ENCODE measurements at regions not wholly inside any gene's neighbourhood (a gene's known extent, or its start where the extent isn't known, plus 50 kb on each side); places are given as distances from the start of the nearest gene placed in this dataset.
A peak's percentile ranks its signal among the peaks of the same experiment; 100 is the strongest.
"Not testable (repeated sequence)": the region's sequence is repeated elsewhere in the genome, so short reads cannot be mapped to it uniquely, and the experiment has no call there.

DNA sequence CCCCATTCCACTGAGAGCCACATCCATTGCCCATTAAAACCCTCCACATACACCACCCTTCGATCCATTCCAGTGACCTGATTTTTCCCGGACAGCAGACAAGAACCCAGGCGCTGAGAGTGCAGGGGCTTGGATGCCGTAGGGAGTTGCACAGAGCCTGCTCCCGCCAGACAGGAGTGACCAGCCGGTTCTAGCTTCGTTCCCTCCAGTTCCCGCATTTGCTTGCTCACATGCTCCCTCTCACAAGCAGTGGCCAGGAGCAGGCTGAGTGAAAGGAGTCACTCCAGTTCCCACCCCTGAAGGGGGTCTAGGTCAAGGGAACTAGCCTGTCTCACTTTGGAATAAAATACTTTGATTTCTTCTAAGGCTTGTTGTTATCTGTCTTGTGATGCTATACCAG is 119.5 kb downstream of the SKIDA1 start:
- DNase-seq, result no peak

DNA sequence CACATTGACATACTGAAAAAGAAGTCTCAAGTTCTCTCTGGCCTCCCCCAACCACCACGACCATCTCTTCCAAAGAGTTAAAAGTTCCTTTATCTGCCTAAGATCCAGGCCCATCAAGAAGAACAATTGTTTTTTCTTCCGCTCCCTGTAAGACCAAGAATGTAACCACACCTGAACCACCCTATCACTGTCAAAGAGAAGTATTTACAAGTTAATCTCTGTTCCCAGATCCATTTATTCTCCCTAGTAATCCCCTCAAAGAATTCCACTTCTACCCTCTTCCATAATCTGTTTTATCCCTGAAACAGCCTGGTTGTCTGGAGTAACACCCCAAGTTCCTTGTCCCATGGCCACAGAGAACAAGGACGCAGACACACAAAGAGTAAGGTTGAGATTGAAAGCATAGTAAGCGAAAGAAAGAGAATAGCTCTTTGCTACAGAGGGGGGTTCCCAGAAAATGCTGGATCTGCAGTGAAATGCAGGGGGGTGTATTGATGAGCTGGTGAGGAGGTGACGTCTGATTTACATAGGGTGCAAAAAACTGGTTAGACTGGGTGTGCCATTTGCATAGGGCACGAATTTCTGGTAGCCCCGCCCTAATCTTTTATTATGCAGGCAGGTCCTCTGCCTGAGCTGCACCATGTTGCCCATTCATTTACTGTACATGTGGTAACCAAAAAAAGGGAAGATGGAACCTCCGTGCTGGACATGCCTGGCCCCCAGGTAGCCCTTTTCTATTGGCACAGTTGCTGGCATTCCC is 122.0 kb downstream of the SKIDA1 start:
- no peak for DNase-seq

DNA sequence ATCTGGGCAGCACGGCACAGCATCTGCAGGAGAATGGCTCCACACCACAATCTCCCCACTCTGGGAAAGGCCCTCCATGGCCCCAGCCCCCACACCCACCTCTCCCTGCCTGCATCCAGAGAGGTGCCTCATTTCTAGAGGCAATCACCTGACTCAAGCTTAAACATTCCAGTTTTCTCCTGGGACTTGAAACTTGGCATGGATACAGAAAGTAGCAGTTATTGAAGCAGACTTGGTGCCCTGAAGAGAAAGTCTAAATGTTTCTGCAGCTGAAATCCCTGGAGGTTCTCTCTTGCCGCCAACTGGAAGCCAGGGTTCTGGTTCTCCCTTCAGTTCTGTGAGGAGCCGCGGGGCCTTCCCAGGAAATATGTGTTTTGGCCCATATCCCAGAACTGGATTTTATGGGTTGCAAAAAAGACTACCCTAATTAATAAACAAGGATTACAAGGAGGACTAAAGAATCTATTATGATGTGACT is 122.8 kb downstream of the SKIDA1 start:
- DNase-seq, result peak; percentile 39

DNA sequence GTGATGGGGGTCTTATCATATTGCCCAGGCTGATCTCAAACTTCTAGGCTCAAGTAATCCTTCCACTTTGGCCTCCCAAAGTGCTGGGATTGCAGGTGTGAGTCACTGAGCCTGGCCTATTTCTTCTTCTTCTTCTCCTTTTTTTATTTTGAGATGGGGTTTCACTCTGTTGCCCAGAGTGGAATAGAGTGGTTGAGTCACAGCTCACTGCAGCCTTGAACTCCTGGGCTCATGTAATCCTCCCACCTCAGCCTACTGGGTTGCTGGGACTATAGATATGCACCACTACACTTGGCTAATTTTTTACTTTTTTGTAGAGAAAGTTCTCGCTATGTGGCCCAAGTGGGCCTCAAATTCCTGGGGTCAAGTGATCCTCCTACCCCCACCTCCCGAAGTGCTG is 124.3 kb downstream of the SKIDA1 start:
- peak; percentile 90 for DNase-seq

DNA sequence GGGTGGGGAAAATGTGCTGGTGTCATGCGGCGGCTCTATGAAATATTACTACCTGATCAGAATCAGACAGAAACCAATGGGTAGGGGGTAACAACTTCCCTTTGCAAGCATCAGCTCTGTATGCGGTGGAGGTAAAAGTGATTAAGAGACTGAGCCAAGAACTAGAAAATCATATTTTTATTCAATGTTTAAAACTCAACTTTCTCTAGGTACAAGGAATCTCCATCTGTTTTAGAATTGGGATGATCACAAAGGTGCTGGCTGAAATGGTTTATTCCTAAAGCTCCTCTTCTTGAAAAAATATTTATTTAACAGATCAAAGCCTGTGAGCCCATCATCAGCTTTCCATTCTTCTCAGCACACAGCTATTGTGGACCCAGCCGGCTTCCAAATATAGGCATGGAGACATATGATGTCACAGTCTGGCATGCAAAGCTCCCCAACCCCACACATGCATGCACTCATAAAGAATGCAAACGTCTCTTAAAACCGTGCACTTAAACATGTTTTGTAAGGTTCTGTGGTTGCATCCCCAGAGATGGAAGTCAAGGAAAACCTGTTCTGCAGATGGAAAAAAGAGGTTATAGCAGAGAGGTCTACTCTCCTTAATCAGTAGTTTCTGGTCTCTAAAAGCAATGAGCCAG is 126.0 kb downstream of the SKIDA1 start:
- DNase-seq, result peak; percentile 88

DNA sequence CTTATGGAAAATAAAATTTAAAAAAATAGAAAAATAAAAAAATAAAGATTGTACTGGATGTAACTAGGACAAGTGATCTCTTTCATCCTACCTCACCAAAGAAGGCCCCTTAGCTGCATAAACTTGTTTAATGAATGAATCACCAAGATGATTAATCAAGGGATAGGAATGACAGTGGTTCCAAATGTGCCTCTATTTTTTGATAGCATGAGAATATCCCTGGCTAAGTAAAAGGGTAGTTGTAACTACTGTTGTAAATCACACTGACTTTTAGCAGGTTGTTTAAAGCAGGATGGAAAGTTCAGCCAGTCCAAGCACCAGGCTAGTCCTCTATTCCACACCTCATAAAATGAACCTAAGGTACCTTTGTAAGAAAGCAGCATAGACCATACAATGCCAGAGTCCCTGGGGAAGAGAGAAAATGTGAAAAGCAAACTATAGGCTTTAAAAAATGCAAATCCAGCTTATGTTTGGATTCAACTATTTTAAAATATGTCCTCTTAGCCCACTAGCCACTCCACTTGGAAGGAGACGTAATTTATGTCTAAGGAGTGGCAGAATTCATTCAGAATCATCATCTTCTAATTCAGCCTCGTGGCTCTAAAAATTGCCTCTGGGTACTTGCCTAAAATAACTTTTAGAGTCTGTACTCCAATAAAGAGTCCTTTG is 126.8 kb downstream of the SKIDA1 start:
- peak; percentile 73 for DNase-seq

DNA sequence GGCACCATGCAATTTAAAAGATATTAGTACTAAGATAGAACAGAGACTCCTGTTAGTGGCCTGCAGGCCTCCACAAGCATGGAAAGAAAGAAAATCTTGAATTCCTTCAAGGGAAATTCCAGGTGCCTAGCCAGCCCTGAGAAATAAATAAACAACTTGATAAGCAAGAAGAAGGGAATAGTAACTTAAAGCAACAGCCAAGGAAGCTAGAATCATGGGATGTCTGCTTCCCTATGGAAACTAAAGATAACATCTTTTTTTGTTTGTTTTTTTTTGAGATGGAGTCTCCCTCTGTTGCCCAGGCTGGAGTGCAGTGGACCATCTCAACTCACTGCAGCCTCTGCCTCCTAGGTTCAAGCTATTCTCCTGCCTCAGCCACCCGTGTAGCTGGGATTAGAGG is 128.6 kb downstream of the SKIDA1 start:
- peak; percentile 94 for DNase-seq

DNA sequence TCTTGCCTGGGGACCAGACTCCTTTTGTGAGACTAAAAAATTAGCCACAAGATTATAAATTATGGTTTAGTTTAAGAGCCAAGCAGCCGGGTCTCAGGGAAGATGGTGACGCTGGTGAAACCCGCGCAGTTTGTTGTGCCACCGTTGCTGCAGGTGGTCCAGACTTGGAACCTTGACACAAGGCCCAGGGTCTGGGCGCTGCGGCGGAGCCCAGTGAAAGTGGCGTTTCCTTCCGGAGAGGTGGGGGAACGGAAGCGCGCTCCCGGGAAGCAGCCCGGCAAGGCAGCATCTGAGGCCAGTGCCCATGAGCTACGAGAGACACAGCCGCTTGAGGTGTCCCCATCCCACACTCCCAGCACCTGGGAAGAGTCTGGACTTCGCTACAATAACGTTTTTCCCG is 131.6 kb downstream of the SKIDA1 start:
- no peak for DNase-seq

DNA sequence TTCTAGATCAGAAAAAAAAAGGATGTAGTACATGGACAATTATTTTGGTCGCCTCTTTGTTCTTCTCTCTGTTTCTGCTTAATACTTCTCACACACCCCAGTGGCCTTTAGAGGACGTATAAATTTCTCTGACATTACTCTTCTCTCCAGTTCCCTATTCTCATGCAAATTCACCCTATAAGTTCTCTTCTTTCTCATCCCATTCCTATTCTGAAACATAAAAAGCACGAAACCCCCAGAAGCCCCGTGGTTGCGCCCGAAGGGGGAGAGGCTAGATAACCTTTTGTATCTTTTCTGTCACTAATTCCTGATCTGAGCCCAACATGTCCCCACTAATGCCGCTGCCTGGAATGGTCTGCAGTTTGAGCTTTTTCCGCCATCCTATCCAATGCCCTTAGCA is 136.9 kb downstream of the SKIDA1 start:
- no peak for DNase-seq

DNA sequence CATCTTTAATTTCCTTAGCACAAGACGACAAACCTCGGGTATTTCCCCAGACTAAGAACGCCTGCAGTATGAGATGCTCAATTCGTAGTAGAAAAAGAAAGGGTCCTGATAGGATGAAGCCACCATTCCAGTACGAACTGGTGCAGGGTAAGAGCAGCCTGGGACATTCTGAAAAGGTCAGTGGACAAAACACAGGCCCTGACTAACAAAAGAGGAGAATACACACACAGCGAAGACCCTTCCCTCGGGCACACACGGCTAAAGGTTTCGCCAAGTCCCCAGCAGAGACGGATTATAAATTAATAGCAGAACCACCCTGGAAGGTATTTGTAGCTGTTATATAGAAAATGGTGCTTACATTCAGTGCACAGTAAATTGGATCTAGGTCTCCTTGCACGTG is 137.6 kb downstream of the SKIDA1 start:
- no peak for DNase-seq

DNA sequence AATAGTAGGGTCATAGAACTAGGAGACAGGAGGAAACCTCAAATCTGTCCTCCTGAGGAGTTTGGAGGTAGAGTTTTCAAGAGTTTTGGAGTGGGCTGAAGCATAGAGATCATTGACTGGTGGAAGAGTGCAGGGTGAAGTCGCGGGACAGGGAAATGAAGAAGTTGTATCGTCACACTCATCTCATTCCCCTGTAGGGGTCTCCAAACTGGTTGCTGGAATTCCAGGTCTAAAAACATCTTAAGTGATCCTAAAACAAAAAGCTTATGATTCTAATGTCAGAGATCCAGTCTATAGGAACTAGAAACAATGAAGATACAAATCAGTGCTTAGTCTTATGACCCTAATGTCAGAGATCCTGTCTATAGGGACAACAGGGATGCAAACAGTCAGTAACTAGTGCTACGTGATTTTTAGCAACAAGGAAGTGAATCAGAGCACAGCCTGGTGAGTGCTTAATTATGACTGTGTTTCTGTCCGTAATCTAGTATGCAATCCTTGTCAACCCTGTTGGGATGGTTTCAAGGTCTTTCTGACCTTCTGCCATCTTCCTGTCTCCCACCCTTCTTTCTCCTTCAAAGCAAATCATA is 139.4 kb downstream of the SKIDA1 start:
- no peak for DNase-seq

DNA sequence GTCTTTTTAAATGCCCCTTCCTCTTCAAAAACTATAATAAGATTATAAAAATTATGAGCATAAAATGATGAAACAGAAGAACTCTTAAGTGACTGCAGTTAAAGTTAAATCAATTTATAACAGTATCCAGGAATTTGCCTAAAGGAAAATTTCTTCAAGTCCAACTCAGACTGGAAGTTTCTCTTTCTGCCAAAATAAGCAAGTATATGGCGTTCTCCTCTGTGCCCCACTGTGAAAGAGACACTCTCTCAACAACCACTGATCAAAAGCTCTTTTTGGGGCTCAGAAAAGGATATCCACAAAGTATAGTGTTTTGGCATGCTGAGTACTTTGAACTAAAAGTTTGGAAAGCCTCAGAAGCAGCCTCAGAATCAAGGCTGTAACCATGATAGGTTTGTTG is 139.9 kb downstream of the SKIDA1 start:
- DNase-seq, result no peak

DNA sequence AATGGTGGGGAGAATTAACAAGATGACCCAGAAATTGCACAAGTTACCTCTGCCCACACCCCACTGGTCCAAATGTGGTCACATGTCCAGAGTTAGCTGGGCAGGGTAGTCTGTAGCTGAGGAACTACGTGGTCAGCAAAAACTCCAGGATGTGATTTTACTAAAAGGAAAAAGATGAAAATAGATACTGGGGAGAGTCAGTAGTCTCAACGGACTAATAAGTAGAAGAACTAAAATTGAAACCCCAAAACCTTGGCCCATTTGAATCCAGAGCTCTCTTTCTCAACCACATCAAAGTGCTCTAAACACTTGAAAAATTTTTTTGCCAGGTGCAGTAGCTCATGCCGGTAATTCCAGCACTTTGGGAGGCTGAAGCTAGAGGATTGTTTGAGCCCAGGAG is 146.3 kb downstream of the SKIDA1 start:
- no peak for DNase-seq

DNA sequence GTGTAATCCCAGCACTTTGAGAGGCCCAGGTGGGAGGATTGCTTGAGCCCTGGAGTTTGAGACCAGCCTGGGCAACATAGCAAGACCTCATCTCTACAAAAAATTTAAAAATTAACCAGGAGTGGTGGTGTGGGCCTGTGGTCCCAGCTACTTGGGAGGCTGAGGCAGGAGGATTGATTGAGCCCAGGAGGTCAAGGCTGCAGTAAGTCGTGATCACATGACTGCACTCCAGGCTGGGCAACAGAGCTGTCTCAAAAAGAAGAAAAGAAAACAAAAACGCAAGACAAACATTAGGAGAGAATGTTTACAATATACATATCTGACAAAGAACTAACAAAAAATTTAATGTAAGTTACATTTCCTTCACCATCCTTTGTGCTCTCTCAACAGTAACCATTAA is 150.2 kb downstream of the SKIDA1 start:
- not testable (repeated sequence) for DNase-seq

DNA sequence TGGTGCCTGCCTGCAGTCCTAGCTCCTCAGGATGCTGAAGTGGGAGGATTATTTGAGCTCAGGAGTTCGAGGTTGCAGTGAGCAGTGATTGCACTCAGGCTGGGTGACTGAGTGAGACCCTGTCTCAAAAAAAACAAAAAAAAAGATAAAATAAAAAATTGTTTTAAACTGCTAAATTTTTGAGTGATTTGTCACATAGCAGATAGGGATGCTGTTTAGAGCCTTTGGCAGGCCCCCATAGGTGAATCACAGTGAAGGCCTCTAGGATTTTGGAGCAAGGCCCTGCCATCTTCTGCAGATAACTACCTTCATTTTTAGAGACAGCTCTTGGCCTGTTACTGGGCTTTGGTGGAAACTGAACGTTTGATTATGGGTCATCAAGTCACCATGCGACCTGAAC is 151.6 kb downstream of the SKIDA1 start:
- DNase-seq, result not testable (repeated sequence)

DNA sequence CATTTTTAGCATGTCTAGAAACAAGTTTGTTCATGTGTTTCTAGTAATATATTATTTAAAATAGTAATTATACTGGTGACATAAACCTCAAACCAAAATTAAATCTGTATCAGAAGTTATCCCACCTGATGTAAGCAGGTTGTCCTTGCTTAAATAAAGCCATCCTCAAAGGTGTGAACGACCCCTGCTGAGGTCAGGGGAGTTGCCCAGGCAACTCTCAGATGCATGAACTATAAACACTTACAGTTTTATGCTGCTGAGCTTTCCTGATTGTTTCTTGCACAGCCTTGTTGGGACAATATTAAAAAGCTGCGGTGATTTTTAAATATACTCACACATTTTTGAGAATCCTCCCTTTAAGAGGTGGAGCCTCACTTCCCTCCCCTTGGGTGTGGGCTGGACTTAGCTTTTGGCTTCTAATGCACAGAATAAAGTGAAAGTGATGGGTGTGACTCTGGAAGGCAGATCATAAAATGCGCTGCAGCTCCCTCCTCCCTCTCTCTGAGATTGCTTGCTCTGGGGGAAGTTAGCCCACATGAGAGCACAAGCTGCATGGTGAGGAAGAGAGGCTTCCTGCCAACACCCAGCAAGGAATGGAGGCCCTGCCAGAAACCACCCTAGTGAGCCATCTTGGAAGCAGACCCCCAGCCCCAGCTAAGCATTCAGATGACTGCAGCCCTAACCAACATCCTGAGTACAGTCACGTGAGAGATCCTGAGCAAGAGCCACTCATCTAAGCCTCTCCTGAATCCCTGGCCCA is 152.7 kb downstream of the SKIDA1 start:
- DNase-seq, result peak; percentile 59

DNA sequence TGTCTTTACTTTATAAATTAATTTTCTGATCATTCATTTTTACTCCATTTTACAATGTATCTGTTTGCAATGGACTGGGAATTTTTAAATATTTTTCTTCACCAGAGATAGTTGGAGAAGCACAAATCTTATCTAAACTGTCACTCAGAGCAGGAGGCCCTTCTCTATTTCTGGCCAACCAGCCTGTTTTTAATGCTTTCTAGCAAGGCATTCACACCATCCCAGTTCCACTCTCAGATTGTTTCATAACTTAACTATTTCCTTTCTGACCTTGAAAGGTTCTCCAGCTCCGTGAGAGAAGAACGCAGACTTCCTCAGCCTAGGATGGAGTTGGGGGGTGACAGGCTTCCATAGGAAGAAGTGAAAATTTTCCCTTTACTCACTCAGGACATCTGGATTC is 155.8 kb downstream of the SKIDA1 start:
- no peak for DNase-seq

DNA sequence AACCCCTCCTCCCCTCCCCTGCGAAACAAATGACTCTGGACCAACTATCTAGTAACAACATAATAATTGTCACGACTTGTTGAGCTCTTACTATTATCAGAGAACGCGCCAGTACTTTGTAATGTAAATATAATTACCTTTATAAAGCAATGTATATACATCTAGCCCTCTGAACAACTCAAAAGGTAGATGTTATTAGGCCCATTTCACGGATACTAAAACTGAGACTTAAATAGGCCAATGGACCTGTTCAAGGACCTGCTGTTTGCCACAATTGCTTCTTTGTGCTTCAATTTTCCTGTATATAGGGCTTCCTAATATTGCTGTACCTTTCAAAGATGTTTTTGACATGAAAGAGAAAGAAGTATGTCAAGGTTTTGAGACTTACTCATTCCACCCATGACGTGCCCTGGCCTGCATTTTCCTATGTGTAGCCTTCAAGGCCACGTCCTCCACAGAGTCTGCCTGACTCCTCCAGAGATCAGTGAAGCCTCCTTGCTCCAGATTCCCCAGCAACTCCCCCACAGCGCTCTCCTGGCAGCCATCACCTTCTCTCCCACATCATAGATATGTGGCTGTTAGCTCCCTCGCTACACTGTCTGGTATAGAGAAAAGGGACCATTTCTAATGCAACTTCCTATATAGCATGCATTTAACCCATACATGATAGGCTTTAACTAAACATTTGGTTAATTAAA is 156.6 kb downstream of the SKIDA1 start:
- DNase-seq, result peak; percentile 81

DNA sequence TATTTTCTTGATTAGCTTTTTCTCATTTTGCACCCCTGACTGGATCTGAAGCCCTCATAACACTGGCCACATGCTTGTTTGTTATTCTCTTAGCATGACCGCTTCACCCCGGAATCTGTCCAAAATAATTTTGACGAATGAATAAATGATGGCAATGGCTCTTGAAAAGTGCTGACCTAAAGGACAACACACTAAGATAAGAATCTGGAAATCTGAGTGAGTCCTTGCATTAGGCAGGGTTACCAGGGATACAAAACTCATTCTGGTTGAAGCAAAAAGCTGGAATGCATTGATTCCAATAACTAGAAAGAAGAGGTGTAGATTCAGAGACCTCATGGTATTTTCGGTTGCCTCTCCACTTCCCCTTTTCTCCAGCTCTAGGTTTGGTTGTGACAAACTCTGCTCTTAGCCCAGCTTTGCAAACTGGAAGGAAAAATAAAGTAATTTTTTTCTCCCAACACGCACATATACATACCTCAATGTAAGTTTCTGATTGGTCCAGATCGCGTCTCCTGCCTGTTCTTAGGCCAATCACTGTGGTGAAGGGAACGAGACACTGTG is 157.4 kb downstream of the SKIDA1 start:
- no peak for DNase-seq

DNA sequence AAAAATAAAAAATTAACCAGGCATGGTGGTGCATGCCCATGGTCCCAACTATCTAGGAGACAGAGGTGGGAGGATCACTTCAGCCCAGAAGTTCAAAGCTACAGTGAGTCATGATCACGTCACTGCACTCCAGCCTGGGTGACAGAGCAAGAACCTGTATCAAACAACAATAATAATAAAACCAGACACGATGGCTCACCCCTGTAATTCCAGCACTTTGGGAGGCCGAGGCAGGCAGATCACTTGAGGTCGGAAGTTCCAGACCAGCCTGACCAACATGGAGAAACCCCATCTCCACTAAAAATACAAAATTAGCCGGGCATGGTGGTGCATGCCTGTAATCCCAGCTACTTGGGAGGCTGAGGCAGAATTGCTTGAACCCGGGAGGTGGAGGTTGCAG is 159.4 kb downstream of the SKIDA1 start:
- DNase-seq, result peak; percentile 73

DNA sequence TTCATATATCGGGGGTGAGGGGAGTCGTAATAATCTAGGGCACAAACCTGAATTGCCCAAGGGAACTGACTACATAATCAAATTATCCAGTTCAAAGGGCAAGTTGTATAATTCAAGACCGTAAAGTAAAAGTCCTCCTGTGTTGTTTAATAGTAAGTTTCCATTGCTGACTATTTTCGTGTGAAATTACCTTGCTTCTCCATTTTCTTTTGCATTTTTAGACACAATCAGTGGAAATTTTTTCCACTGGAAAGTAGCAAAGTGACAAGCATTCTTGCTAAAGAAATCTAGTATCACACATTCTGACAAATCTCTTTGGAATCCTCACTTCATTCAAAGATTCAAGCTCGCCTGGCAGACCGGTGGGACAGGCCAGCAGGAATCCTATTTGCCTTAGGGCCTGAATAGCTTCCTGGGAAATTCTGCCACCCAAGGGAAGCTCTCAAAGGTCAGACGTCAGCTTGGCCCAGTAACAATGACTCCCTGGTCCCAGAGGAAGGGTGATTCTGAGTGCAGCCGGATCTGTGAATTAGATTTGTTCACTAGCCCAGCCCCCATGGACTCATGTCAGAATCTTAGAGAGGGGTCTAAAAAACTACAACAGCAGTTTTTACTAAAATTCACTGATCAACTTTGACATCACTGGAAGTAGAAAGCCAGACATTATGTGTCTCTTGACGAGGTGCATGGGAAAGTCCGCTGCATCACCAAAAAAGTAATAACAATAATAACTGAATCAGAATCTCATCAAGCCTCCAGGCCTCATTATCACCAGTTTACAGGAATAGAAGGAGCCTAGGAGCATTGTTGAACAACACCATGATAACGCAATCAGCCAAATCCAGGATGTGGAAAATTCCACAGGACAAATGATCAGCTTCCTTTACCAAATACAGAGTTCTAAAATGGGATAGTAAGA is 161.0 kb downstream of the SKIDA1 start:
- peak; percentile 70 for DNase-seq

All from kidney glomerular epithelial cell (primary cell).